ENCODE measurements at regions not wholly inside any gene's neighbourhood (a gene's known extent, or its start where the extent isn't known, plus 50 kb on each side); places are given as distances from the start of the nearest gene placed in this dataset.

DNA sequence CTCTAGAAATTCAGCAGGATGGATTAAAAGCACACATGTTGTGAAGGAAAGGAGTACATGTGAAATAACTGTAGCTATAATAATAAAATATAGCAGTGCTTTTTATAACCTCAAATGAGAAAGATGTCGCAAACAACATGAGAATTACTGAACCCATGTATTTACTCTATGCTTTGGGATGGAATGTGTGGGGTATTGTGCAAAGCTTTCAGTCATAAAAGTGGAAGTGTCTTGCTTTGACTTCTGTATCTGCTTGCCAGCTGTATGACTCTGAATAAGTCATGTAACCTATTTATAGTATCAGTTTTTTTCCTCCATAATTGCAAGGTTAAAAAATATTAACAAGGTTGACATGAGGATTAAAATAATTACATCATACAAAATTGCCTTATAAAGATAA is 519.3 kb upstream of the CADM2 start:
- no peak for FAIRE-seq
- no peak for DNase-seq (ENCODE audit: insufficient read length, low spot score)

DNA sequence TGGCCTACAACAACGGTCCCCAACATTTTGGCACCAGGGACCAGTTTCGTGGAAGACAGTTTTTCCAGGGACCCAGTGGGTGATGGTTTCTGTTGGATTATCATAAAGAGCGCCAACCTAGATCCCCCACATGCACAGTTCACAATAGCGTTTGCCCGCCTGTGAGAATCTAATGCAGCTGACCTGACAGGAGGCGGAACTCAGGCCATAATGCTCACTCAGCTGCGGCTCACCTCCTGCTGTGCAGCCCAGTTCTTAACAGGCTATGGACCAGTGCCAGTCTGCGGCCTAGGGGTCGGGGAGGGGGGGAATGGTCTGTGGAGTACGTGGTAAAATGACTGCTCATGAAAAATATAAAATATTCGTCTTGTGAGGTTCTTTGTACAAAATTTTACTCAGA is 518.5 kb upstream of the CADM2 start:
- FAIRE-seq: no peak
- DNase-seq (ENCODE audit: insufficient read length, low spot score): no peak
- TF ChIP-seq, protein P1, sequence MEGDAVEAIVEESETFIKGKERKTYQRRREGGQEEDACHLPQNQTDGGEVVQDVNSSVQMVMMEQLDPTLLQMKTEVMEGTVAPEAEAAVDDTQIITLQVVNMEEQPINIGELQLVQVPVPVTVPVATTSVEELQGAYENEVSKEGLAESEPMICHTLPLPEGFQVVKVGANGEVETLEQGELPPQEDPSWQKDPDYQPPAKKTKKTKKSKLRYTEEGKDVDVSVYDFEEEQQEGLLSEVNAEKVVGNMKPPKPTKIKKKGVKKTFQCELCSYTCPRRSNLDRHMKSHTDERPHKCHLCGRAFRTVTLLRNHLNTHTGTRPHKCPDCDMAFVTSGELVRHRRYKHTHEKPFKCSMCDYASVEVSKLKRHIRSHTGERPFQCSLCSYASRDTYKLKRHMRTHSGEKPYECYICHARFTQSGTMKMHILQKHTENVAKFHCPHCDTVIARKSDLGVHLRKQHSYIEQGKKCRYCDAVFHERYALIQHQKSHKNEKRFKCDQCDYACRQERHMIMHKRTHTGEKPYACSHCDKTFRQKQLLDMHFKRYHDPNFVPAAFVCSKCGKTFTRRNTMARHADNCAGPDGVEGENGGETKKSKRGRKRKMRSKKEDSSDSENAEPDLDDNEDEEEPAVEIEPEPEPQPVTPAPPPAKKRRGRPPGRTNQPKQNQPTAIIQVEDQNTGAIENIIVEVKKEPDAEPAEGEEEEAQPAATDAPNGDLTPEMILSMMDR (IDR thresholded peaks at IDR 0.05; ENCODE audit: insufficient read depth, missing control alignments): no peak

More for the DNA sequence above, 519.3 kb upstream of the CADM2 start:
- TF ChIP-seq, protein P1 (IDR thresholded peaks at IDR 0.05; ENCODE audit: insufficient read depth, missing control alignments): no peak

DNA sequence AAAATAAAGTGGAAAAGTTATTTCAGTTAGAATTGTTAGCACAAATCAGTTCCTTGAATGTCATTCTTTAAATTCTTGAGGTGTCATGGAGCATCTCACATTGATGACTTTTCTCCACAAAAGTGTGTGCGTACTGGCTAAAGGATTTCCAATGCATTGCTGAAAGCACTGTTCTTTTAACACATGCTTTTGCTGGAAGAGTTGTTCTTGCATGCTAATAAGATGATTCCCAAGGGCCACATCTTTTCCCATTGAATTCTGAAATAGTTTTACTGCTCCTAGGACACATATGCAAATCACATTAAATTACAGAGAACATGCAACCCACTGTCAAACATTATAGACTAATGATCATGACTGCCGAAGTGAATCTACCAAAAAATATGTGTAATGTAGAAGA is 516.3 kb upstream of the CADM2 start:
- TF ChIP-seq, protein P1 (IDR thresholded peaks at IDR 0.05; ENCODE audit: insufficient read depth, missing control alignments): no peak
- no peak for DNase-seq (ENCODE audit: insufficient read length, low spot score)
- no peak for FAIRE-seq

DNA sequence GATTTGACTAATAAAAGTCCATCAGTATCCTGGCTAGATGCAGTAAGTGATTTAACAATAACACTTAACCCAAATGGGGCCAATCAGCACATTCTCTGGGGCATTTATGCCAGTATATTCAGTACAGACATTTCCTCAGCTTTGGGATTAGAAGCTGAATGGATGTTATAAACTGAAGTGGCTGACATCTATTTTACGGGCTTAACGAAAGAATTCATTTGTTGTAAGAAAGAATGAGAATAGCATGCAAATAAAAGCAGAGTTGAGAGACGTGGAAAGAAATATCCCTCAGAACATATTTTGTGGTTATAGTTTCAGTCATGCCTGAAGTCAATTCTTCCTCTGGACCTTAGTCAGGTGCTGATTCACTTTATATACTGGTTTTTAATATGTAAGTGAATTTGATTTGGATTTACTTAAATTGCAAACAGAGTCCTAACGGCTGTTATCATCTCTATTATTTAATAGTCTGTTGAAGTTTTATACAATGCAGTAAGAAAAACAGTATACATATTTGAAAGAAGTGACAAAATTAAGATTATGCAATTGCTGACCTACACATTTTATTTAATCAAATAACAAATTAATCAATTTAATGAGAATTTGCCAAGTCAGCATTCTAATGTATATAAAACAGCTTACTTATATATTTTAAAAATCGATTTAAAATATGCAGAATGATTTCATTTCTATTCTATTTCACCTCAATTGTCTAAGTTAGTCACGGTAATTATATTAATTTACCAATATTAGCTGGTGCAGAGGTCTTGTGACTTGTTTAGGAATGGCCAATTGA is 513.9 kb upstream of the CADM2 start:
- TF ChIP-seq, protein P1 (IDR thresholded peaks at IDR 0.05; ENCODE audit: insufficient read depth, missing control alignments): no peak
- DNase-seq (ENCODE audit: insufficient read length, low spot score) (no peak), FAIRE-seq (no peak)

DNA sequence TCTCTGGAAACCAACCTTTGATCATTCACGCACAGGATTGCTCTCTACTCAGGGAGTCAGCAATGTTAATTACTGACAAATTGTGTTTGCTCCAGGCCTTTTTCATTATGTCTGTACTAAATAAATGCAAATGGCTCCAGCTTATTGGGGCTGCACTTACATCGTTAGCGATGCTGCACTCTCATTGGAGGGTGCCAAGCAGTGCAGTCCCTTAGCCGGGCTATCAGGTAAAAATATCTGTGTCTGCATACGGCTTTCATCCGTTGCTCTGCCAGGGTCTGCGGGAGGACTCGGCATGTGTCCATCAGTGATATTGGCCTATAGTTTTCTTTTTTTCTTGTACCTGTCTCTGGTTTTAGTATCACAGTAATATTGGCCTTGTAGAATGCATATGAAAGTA is 471.5 kb upstream of the CADM2 start:
- no peak for DNase-seq (ENCODE audit: insufficient read length, low spot score)
- TF ChIP-seq, protein P1 (IDR thresholded peaks at IDR 0.05; ENCODE audit: insufficient read depth, missing control alignments): no peak
- FAIRE-seq: no peak

DNA sequence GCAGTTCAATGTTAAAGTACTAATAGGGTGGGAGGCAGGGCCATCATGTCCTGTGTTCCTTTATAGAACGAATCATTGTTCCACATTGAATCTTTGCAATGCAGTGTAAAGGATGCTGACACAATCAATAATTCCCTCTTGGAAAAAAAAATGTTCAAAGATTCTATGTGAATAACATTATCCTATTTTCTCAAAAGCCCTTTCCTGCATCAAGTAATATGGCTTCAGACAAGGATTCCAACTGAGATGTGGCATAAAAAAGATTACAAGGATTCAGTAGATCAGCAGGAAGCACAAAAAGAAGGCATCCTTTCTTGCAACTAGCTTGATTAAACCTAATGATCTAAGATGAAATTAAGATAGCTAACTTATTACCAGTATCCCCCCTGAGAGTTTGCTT is 454.0 kb upstream of the CADM2 start:
- FAIRE-seq (no peak), DNase-seq (ENCODE audit: insufficient read length, low spot score) (no peak)
- TF ChIP-seq, protein P1 (IDR thresholded peaks at IDR 0.05; ENCODE audit: insufficient read depth, missing control alignments): no peak

DNA sequence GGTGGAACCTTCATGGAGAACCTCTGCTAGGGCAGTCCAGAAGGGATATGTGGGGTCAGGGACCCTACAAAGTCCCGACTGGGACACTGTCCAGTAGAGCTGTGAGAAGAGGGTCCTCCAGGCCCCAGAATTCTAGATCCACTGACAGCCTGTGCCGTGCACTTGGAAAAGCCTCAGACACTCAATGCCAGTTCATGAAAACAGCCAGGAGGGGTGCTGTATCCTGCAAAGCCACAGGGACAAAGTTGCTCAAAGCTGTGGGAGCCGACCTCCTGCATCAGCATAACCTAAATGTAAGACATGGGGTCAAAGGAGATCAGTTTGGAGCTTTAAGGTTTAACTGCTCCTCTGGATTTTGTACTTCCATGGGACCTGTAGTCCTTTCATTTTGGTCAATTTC is 448.8 kb upstream of the CADM2 start:
- TF ChIP-seq, protein P1 (IDR thresholded peaks at IDR 0.05; ENCODE audit: insufficient read depth, missing control alignments): no peak
- DNase-seq (ENCODE audit: insufficient read length, low spot score) (no peak), FAIRE-seq (no peak)
